Fibroblast of pulmonary artery (primary cell): ENCODE measurements at regions not wholly inside any gene's neighbourhood (a gene's known extent, or its start where the extent isn't known, plus 50 kb on each side); places are given as distances from the start of the nearest gene placed in this dataset.

Experiments
- DNase-seq: peaks from one replicate; pipeline ENCODE4 v3.0.0-alpha.2; 2010; ENCODE audit warnings: low read depth
- H3K4me3 ChIP-seq: replicated peaks from 2 replicates; pipeline ENCODE4 v1.5.1; 2011; ENCODE audit warnings: low read depth, mild to moderate bottlenecking, control low read depth, low read length, moderate library complexity
- CTCF ChIP-seq: IDR thresholded peaks from 2 replicates; pipeline ENCODE4 v1.5.1; 2011; ENCODE audit warnings: mild to moderate bottlenecking, control low read depth, low read length, inconsistent platforms; ENCODE audit errors: missing control alignments

- DNase-seq: no peak
- TF ChIP-seq CTCF: no peak
- H3K4me3 ChIP-seq: no peak overlapping the region
Observed at GRCh38 chr5:169410996-169411783, 110.3 kb upstream of the SLIT3 start.

- H3K4me3 ChIP-seq: no peak overlapping the region
- no peak for DNase-seq
- no peak for TF ChIP-seq CTCF
Observed at GRCh38 chr5:169408731-169409130, 107.8 kb upstream of the SLIT3 start.

GRCh38 chr5:169408171-169408570 is 107.2 kb upstream of the SLIT3 start:
- TF ChIP-seq CTCF: no peak
- no peak overlapping the region for H3K4me3 ChIP-seq
- no peak for DNase-seq

GRCh38 chr5:169404223-169404622 is 103.3 kb upstream of the SLIT3 start:
- no peak overlapping the region for H3K4me3 ChIP-seq
- no peak for TF ChIP-seq CTCF
- DNase-seq: no peak

- no peak for TF ChIP-seq CTCF
- no peak overlapping the region for H3K4me3 ChIP-seq
- DNase-seq: no peak
Observed at GRCh38 chr5:169398515-169398914, 97.6 kb upstream of the SLIT3 start.

GRCh38 chr5:169395136-169395535 is 94.2 kb upstream of the SLIT3 start:
- no peak for TF ChIP-seq CTCF
- H3K4me3 ChIP-seq: no peak overlapping the region
- no peak for DNase-seq

- TF ChIP-seq CTCF: no peak
- DNase-seq: no peak
- no peak overlapping the region for H3K4me3 ChIP-seq
Observed at GRCh38 chr5:169394371-169394770, 93.4 kb upstream of the SLIT3 start.
